ENCODE measurements at regions not wholly inside any gene's neighbourhood (a gene's known extent, or its start where the extent isn't known, plus 50 kb on each side); places are given as distances from the start of the nearest gene placed in this dataset.

DNA sequence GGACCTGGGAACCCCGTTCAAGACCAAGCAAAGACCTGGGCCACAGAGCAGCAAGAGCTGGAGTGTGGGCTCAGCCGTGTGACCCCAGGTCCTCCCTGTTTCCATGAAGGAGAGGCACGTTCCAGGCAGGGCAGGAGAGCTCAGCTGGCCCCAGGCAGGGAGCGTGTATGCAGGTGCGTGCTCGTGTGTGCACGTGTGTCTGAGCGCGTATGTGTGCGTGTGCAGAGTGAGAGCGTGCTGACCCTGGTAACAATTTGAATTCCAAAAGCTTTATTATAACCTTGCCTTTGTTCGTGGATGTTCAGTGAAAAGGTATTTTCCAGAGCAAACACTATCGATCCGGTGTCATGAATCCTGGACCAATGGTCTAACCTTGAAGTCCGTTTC lies 54.6 kb downstream of the FOXL3 start:
- H3K27ac ChIP-seq: no peak overlapping the region
- peaks cover 5% of the 10 kb centered on the region for H3K4me1 ChIP-seq
- TF ChIP-seq, protein P1, sequence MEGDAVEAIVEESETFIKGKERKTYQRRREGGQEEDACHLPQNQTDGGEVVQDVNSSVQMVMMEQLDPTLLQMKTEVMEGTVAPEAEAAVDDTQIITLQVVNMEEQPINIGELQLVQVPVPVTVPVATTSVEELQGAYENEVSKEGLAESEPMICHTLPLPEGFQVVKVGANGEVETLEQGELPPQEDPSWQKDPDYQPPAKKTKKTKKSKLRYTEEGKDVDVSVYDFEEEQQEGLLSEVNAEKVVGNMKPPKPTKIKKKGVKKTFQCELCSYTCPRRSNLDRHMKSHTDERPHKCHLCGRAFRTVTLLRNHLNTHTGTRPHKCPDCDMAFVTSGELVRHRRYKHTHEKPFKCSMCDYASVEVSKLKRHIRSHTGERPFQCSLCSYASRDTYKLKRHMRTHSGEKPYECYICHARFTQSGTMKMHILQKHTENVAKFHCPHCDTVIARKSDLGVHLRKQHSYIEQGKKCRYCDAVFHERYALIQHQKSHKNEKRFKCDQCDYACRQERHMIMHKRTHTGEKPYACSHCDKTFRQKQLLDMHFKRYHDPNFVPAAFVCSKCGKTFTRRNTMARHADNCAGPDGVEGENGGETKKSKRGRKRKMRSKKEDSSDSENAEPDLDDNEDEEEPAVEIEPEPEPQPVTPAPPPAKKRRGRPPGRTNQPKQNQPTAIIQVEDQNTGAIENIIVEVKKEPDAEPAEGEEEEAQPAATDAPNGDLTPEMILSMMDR (IDR thresholded peaks at IDR 0.05): no peak
- H3K9ac ChIP-seq (ENCODE audit: low read depth in 2 of 2, low read length in 2 of 2): no peak overlapping the region
- H3K9me3 ChIP-seq: no peaks in the 10 kb centered on the region
- intact Hi-C loops (cut with DNase I): no loop called here
- H3K27me3 ChIP-seq: no peaks in the 10 kb centered on the region
- no peak for DNase-seq
- no peaks in the 10 kb centered on the region for H3K36me3 ChIP-seq
- no peak overlapping the region for H3K4me3 ChIP-seq

DNA sequence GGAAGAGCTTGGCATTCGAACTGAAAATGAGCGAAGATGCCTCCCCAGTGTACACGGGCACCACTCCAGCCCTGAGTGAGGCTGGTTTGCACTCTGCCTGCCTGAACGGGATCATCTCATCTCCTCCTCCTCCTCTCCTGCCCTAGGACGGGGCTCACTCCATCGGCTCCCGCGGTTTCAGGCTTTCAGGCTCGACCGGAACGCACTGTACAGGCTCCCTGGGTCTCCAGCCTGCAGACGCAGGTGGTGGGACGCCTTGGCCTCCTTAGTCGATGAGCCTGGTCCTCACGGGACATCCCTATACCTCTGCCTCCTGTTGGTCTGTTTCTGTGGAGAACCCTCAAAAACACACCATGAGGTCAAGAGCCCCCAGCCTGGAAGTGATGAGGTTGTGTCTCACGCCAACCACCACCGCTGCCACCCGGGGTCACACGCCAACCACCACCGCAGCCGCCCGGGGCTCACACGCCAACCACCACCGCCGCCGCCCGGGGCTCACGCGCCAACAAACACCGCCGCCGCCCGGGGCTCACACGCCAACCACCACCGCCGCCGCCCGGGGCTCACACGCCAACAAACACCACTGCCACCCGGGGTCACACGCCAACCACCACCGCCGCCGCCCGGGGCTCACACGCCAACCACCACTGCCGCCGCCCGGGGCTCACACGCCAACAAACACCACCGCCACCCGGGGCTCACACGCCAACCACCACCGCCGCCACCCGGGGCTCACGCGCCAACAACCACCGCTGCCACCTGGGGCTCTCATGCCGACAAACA lies 56.3 kb downstream of the FOXL3 start:
- intact Hi-C loops (cut with DNase I): no loop called here
- TF ChIP-seq, protein P1 (IDR thresholded peaks at IDR 0.05): no peak

DNA sequence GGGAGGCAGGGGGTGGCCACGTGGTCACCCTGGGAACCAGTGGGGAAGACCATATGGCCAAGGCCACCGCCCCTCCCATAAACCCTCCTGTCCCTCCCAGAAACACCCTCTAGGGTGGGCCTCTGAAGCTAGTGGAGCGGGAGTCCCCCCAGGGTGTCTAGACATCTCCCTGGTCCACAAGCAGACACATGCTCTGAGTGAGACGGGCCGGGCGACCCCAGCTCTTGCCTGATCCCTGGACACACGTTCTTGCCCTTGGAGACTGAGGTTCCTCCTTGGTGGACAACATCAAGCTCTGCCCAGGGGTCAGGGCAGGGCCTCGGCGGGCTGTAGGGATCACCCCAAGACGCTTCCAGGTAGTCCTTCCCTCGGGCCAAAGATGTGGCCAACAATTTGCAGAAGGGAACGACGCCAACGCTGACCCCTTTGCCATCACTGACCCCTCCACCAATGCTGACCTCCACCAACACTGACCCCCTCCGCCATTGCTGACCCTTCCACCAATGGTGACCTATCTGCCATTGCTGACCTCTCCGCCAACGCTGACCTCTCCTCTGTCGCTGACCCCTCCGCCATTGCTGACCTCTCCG lies 57.1 kb downstream of the FOXL3 start:
- no peaks in the 10 kb centered on the region for H3K27me3 ChIP-seq
- no peak overlapping the region for H3K9ac ChIP-seq (ENCODE audit: low read depth in 2 of 2, low read length in 2 of 2)
- TF ChIP-seq, protein P1 (IDR thresholded peaks at IDR 0.05): no peak
- no peak overlapping the region for H3K27ac ChIP-seq
- H3K36me3 ChIP-seq: no peaks in the 10 kb centered on the region
- peaks cover 1% of the 10 kb centered on the region for H3K4me1 ChIP-seq
- H3K4me3 ChIP-seq: no peak overlapping the region
- no peak for DNase-seq
- intact Hi-C loops (cut with DNase I): no loop called here
- no peaks in the 10 kb centered on the region for H3K9me3 ChIP-seq

More for the DNA sequence above, 56.3 kb downstream of the FOXL3 start:
- H3K27me3 ChIP-seq: no peaks in the 10 kb centered on the region
- H3K4me1 ChIP-seq: peaks cover 5% of the 10 kb centered on the region
- H3K36me3 ChIP-seq: no peaks in the 10 kb centered on the region
- no peak overlapping the region for H3K27ac ChIP-seq
- no peak overlapping the region for H3K9ac ChIP-seq (ENCODE audit: low read depth in 2 of 2, low read length in 2 of 2)
- no peak overlapping the region for H3K4me3 ChIP-seq
- no peaks in the 10 kb centered on the region for H3K9me3 ChIP-seq
- DNase-seq: no peak

DNA sequence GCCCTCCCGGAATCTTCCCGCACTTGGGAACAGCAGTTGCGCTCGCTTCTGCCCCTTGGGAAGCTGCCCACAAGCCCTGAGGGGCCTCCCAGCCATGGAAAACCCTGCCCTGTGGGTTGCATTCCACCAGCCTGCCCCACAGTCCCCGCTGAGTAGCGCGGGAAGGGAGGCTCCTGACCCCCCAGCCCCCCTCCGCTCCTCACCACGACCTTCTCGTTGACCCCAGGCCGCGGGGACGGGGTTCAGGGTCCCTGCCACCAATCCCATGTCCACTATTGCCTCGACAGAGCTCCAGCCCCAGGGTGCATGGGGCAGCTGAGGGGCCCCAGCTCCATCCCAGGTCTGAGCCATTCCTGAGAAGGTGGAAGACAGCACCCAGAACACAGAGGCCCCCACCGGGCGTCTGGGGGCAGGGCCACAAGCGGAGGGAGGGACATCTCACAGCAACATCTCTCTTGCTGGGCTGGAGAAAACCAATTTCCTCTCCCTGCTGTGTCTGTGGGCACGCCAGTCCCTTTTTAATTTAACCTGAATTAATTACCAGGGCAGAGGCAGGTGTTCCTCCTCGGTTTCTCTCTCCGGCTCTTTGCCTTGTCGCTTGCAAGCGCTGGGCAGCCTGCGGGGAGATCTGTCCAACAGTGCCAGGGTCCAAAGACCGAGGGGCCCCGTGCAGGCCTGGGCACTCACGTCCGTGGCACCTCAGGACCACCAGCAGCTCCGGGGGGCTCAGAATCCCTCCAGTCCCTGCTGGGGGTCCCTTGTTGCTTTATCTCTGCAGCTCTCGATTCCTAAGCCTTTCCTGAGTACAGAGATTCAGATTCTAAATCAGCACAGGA lies 57.9 kb downstream of the FOXL3 start:
- H3K36me3 ChIP-seq: no peaks in the 10 kb centered on the region
- no peaks in the 10 kb centered on the region for H3K27me3 ChIP-seq
- DNase-seq: no peak
- H3K9ac ChIP-seq (ENCODE audit: low read depth in 2 of 2, low read length in 2 of 2): no peak overlapping the region
- TF ChIP-seq, protein P1 (IDR thresholded peaks at IDR 0.05): no peak
- intact Hi-C loops (cut with DNase I): no loop called here
- H3K4me3 ChIP-seq: no peak overlapping the region
- no peak overlapping the region for H3K27ac ChIP-seq
- H3K4me1 ChIP-seq: no peaks in the 10 kb centered on the region
- H3K9me3 ChIP-seq: no peaks in the 10 kb centered on the region

DNA sequence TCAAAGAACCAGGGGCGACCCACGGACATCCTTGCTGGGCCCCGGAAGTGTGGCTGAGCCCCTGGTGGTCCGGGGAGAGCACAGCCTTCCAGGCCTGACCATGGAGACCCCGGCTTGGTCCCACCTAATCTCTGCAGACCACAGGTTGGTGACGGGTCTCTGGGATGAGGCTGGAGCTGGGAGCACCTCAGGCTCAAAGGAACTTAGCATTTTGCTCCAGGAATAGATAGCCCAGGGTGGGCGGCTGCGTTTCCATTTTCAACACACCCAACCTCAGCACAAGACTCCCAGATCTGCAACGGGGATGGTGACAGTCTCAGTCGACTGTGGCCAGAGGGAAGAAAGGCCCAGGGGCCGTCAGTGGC lies 58.5 kb downstream of the FOXL3 start:
- no peak overlapping the region for H3K27ac ChIP-seq
- DNase-seq: no peak
- H3K4me1 ChIP-seq: no peaks in the 10 kb centered on the region
- H3K4me3 ChIP-seq: no peak overlapping the region
- no peaks in the 10 kb centered on the region for H3K27me3 ChIP-seq
- H3K9me3 ChIP-seq: no peaks in the 10 kb centered on the region
- H3K9ac ChIP-seq (ENCODE audit: low read depth in 2 of 2, low read length in 2 of 2): no peak overlapping the region
- intact Hi-C loops (cut with DNase I): no loop called here
- TF ChIP-seq, protein P1 (IDR thresholded peaks at IDR 0.05): no peak
- H3K36me3 ChIP-seq: no peaks in the 10 kb centered on the region
